ENCODE measurements at regions not wholly inside any gene's neighbourhood (a gene's known extent, or its start where the extent isn't known, plus 50 kb on each side); places are given as distances from the start of the nearest gene placed in this dataset.

DNA sequence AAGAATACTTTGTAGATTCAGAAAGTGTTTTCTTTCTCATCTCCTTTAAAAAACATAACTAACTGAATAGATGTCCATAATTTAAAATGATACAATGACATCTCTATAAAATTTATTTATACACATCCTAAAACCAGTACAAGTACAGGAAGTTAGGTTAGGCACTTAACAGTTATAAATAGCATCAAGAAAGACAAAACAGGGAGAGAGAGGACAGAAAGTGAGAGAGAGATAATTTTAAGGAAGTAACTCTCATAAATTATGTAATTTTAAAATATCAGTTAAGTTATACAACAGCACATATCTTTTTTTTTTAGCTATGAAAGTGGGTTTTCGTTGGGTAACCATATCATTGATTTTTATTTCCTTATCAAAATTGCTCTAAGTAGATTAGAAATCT is 1068.6 kb downstream of the TAF11L14 start:
- no peak overlapping the region for H3K27ac Mint-ChIP-seq (ENCODE audit: unreplicated experiment)
- H3K27me3 Mint-ChIP-seq (ENCODE audit: insufficient read depth, unreplicated experiment), result peaks cover 2% of the 10 kb centered on the region
- H3K4me3 ChIP-seq (ENCODE audit: low read depth, low read length), result no peak overlapping the region
- DNase-seq, result no peak
- TF ChIP-seq CTCF (IDR thresholded peaks at IDR 0.05; ENCODE audit: insufficient read depth in 1 of 2, low read depth in 1 of 2, low read length in 1 of 2, severe bottlenecking in 1 of 2, unreplicated experiment in 1 of 2), result no peak
- CTCF ChIA-PET, result no interaction called here
- no peaks in the 10 kb centered on the region for H3K4me1 Mint-ChIP-seq (ENCODE audit: low read depth, unreplicated experiment)
- no peaks in the 10 kb centered on the region for H3K36me3 ChIP-seq (ENCODE audit: control insufficient read depth, insufficient read depth, low read length)
- H3K9me3 Mint-ChIP-seq (ENCODE audit: unreplicated experiment), result no peaks in the 10 kb centered on the region
- BruUV-seq (replicated peaks), result no TSS peak
- no peaks in the 10 kb centered on the region for H3K4me1 ChIP-seq
- H3K36me3 Mint-ChIP-seq (ENCODE audit: insufficient read depth, unreplicated experiment), result no peaks in the 10 kb centered on the region
- H3K27me3 ChIP-seq (replicated peaks; ENCODE audit: control insufficient read depth, insufficient read depth, low read length), result no peaks in the 10 kb centered on the region
- no peaks in the 10 kb centered on the region for H3K9me3 ChIP-seq
- intact Hi-C loops (cut with micrococcal nuclease; ENCODE audit: unreplicated experiment), result no loop called here
- no peak overlapping the region for H3K4me3 Mint-ChIP-seq (ENCODE audit: unreplicated experiment)
- POLR2A ChIA-PET, result no interaction called here

DNA sequence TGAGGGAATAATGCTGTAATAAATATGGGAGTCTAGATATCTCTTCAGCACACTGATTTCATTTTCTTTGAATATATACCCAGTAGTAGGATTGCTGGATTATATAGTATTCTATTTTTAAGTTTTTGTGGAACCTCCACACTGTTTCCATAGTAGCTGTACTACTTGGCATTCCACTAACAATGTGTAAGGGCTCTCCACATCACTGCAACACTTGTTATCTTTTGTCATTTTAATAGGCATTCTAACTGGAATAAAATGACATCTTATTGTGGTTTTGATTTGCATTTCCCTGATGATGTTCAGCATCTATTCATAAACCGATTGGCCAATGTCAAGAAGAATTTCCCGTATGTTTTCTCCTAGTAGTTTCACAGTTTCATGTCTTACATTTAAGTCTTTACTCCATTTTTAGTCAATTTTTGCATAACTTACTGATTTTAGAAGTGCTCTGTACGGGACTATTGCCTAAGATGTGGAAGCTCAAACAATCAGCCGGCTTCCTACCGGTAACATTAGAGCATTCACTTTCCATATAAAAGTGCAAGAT is 1078.8 kb downstream of the TAF11L14 start:
- BruUV-seq (replicated peaks), result no TSS peak
- Histone ChIP-seq H3K4me3 (ENCODE audit: low read depth, low read length) (no peak overlapping the region), H3K9me3 (no peaks in the 10 kb centered on the region), H3K36me3 (ENCODE audit: control insufficient read depth, insufficient read depth, low read length) (no peaks in the 10 kb centered on the region), H3K27me3 (replicated peaks; ENCODE audit: control insufficient read depth, insufficient read depth, low read length) (no peaks in the 10 kb centered on the region), H3K4me1 (no peaks in the 10 kb centered on the region)
- H3K27me3 Mint-ChIP-seq (ENCODE audit: insufficient read depth, unreplicated experiment), result no peaks in the 10 kb centered on the region
- H3K9me3 Mint-ChIP-seq (ENCODE audit: unreplicated experiment), result no peaks in the 10 kb centered on the region
- CTCF ChIA-PET, result no interaction called here
- no peak for TF ChIP-seq CTCF (IDR thresholded peaks at IDR 0.05; ENCODE audit: insufficient read depth in 1 of 2, low read depth in 1 of 2, low read length in 1 of 2, severe bottlenecking in 1 of 2, unreplicated experiment in 1 of 2)
- H3K36me3 Mint-ChIP-seq (ENCODE audit: insufficient read depth, unreplicated experiment), result no peaks in the 10 kb centered on the region
- POLR2A ChIA-PET, result no interaction called here
- DNase-seq, result no peak
- H3K27ac Mint-ChIP-seq (ENCODE audit: unreplicated experiment), result no peak overlapping the region
- no peaks in the 10 kb centered on the region for H3K4me1 Mint-ChIP-seq (ENCODE audit: low read depth, unreplicated experiment)
- intact Hi-C loops (cut with micrococcal nuclease; ENCODE audit: unreplicated experiment), result no loop called here
- H3K4me3 Mint-ChIP-seq (ENCODE audit: unreplicated experiment), result no peak overlapping the region

DNA sequence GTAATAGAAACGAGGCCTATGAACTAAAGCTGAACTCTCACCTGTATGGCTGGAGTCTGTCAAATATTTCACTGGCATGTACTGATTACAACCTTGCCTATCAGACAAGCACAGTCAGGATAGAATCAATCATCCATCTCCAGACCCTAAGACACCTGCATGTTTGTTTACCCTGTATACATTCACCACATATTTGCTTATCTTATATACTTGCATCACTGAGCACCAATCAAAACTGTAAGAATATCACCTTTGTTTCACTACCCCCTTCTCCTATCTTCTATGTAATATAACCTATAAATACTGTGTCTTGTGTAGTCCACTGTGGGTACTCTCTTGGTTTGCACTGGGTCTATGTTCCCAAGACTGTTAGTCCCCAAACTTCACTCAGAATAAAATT is 1085.7 kb downstream of the TAF11L14 start:
- Mint-ChIP-seq H3K27me3 (ENCODE audit: insufficient read depth, unreplicated experiment) (no peaks in the 10 kb centered on the region), H3K36me3 (ENCODE audit: insufficient read depth, unreplicated experiment) (no peaks in the 10 kb centered on the region), H3K27ac (ENCODE audit: unreplicated experiment) (no peak overlapping the region), H3K9me3 (ENCODE audit: unreplicated experiment) (no peaks in the 10 kb centered on the region), H3K4me1 (ENCODE audit: low read depth, unreplicated experiment) (no peaks in the 10 kb centered on the region), H3K4me3 (ENCODE audit: unreplicated experiment) (no peak overlapping the region)
- intact Hi-C loops (cut with micrococcal nuclease; ENCODE audit: unreplicated experiment), result no loop called here
- POLR2A ChIA-PET, result no interaction called here
- Histone ChIP-seq H3K9me3 (no peaks in the 10 kb centered on the region), H3K4me1 (no peaks in the 10 kb centered on the region), H3K36me3 (ENCODE audit: control insufficient read depth, insufficient read depth, low read length) (no peaks in the 10 kb centered on the region), H3K27me3 (replicated peaks; ENCODE audit: control insufficient read depth, insufficient read depth, low read length) (no peaks in the 10 kb centered on the region), H3K4me3 (ENCODE audit: low read depth, low read length) (no peak overlapping the region)
- CTCF ChIA-PET, result no interaction called here
- BruUV-seq (replicated peaks), result no TSS peak
- no peak for DNase-seq
- TF ChIP-seq CTCF (IDR thresholded peaks at IDR 0.05; ENCODE audit: insufficient read depth in 1 of 2, low read depth in 1 of 2, low read length in 1 of 2, severe bottlenecking in 1 of 2, unreplicated experiment in 1 of 2), result no peak
